Coronary artery (tissue), 2 donors: ENCODE measurements at regions not wholly inside any gene's neighbourhood (a gene's known extent, or its start where the extent isn't known, plus 50 kb on each side); places are given as distances from the start of the nearest gene placed in this dataset.
"Not testable (repeated sequence)": the region's sequence is repeated elsewhere in the genome, so short reads cannot be mapped to it uniquely, and the experiment has no call there.

Source experiments
- DNase-seq: peaks from one replicate; pipeline ENCODE4 v3.0.0-alpha.2; 2017; ENCODE audit warnings: low spot score
- H3K27ac ChIP-seq, 2 donors: fragments of 200-600 bp; sonication (generic); one replicate each; pipeline ENCODE4 v1.5.1; 2016 to 2019
- H3K4me3 ChIP-seq: fragments of 200-600 bp; sonication (generic); 2 replicates; pipeline ENCODE4 v1.5.1; 2016; ENCODE audit warnings: mild to moderate bottlenecking, moderate library complexity
- CTCF ChIP-seq: fragments of 200-600 bp; sonication (generic); IDR thresholded peaks from one replicate; pipeline ENCODE4 v1.5.1; 2019; ENCODE audit warnings: antibody characterized with exemption

GRCh38 chr2:187627153-187627552 lies 72.9 kb upstream of the TFPI start:
- no peak overlapping the region for H3K27ac ChIP-seq
- no peak for TF ChIP-seq CTCF
- no peak for DNase-seq

DNA sequence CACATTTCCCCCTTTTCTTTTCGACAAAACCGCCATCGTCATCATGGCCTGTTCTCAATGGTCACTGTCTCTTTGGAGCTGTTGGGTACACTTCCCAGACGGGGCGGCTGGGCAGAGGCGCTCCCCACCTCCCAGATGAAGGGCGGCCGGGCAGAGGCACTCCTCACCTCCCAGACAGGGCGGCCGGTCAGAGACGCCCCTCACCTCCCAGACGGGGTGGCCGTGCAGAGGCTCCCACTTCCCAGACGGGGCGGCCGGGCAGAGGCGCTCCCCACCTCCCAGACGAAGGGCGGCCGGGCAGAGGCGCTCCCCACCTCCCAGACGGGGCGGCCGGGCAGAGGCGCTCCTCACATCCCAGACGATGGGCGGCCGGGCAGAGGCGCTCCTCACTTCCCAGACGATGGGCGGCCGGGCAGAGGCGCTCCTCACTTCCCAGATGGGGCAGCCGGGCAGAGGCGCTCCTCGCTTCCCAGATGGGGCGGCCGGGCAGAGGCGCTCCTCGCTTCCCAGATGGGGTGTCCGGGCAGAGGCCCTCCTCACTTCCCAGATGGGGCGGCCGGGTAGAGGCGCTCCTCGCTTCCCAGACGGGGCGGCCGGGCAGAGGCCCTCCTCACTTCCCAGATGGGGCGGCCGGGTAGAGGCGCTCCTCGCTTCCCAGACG lies 82.6 kb upstream of the TFPI start:
- not testable (repeated sequence) for DNase-seq, H3K4me3 ChIP-seq, H3K27ac ChIP-seq

More at GRCh38 chr2:187627153-187627552, 72.9 kb upstream of the TFPI start:
- no peak overlapping the region for H3K4me3 ChIP-seq

DNA sequence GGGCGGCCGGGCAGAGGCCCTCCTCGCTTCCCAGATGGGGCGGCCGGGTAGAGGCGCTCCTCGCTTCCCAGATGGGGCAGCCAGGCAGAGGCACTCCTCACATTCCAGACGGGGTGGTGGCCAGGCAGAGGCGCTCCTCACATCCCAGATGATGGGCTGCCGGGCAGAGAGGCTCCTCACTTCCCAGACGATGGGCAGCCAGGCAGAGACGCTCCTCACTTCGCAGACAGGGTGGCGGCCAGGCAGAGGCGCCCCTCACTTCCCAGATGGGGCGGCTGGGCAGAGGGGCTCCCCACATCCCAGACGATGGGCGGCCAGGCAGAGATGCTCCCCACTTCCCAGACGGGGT lies 83.1 kb upstream of the TFPI start:
- H3K4me3 ChIP-seq, DNase-seq: not testable (repeated sequence)

GRCh38 chr2:187637771-187638170 lies 83.5 kb upstream of the TFPI start:
- H3K27ac ChIP-seq, DNase-seq, H3K4me3 ChIP-seq: not testable (repeated sequence)

More for the DNA sequence above, 83.1 kb upstream of the TFPI start:
- not testable (repeated sequence) for H3K27ac ChIP-seq

DNA sequence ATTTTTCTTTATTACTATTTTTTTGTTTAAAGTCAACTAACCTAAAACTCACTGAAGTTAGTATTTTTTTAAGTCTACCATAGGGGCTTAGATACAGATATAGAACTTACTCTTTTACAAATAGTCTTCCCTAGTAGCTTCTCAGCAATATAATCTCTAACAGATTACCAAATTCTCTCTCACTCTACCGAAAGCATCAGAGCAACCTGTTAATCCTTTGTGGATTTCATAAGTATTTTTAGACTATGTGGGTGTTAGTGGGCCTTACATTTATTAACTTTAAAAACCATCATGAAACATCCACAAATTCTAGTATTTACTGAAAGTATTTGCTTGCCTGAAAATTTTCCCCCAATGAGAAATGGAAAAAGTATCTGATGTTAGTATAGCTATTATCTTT lies 84.6 kb upstream of the TFPI start:
- TF ChIP-seq CTCF: no peak
- Histone ChIP-seq H3K4me3 (no peak overlapping the region), H3K27ac (no peak overlapping the region)
- no peak for DNase-seq

GRCh38 chr2:187640926-187641510 lies 86.8 kb upstream of the TFPI start:
- DNase-seq: no peak
- TF ChIP-seq CTCF: no peak
- no peak overlapping the region for H3K4me3 ChIP-seq
- no peak overlapping the region for H3K27ac ChIP-seq

DNA sequence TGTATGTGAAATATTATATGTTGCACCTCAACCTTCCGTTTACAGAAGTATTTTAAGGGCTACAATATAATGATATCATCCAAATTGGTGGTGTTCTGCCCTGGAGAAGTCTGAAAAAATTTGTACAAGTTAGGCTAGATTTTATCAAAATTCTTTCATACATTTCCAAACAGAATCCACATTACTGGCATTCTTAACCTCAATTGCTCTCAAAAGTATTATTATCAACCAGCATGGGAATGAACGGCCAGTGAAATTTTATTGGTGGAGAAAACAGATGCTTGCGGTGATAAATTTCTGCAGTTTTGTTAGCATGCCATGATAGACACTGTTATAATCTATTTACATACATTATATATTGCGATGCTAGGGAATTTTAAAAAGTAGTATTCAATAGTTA lies 88.3 kb upstream of the TFPI start:
- H3K27ac ChIP-seq: no peak overlapping the region

GRCh38 chr2:187644486-187644885 lies 90.3 kb upstream of the TFPI start:
- TF ChIP-seq CTCF: no peak
- no peak overlapping the region for H3K27ac ChIP-seq
- H3K4me3 ChIP-seq: no peak overlapping the region
- DNase-seq: no peak

More for the DNA sequence above, 88.3 kb upstream of the TFPI start:
- DNase-seq: no peak
- H3K4me3 ChIP-seq: no peak overlapping the region
- no peak for TF ChIP-seq CTCF

DNA sequence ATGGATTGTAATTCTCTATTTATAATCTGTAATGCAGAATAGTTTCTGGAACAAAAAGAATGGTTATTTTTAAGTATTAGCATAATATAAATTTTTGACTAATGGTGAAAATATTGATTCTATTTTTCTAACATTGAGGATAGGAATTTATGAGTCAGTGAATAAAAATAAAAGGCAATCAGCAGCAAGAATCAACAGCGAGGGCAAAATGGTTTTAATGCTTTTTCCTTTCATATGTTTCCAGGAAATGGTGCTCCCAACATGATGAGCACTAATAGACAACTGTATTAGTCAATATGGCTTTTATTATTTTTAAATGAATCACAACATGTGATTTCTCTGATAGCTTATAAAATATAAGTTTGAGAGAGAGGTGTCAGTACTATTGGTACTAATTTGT lies 90.7 kb upstream of the TFPI start:
- no peak for TF ChIP-seq CTCF
- no peak for DNase-seq
- Histone ChIP-seq H3K4me3 (no peak overlapping the region), H3K27ac (no peak overlapping the region)
